Peyer's patch (tissue), 4 donors: ENCODE measurements at regions not wholly inside any gene's neighbourhood (a gene's known extent, or its start where the extent isn't known, plus 50 kb on each side); places are given as distances from the start of the nearest gene placed in this dataset.

ENCODE experiments used
- CTCF ChIP-seq, 6 experiments: fragments of 450-650 bp in 4 of 6; fragments of 200-600 bp in 2 of 6; sonication (generic) in 1 of 6; IDR thresholded peaks; one replicate each; pipeline ENCODE4 v1.5.1; 2017 to 2019; ENCODE audit warnings: antibody characterized with exemption in 6 of 6, mild to moderate bottlenecking in 3 of 6, moderate library complexity in 1 of 6
- POLR2A ChIP-seq, 2 donors: fragments of 450-650 bp; IDR thresholded peaks; one replicate each; pipeline ENCODE4 v1.5.1; 2017; ENCODE audit warnings: antibody characterized with exemption in 2 of 2, mild to moderate bottlenecking in 2 of 2, moderate library complexity in 2 of 2

GRCh38 chr15:91704343-91704742, 149.2 kb upstream of the SLCO3A1 start:
- TF ChIP-seq CTCF (IDR thresholded peaks at IDR 0.05) (no peak), POLR2A (IDR thresholded peaks at IDR 0.05) (no peak)
